GM21786 (cell line): ENCODE measurements at regions not wholly inside any gene's neighbourhood (a gene's known extent, or its start where the extent isn't known, plus 50 kb on each side); places are given as distances from the start of the nearest gene placed in this dataset.

Experiments
- ATAC-seq: cut with Tn5 transposase; IDR thresholded peaks from one replicate; pipeline ENCODE4 v1.9.1; 2021; ENCODE audit not compliant: unreplicated experiment

DNA sequence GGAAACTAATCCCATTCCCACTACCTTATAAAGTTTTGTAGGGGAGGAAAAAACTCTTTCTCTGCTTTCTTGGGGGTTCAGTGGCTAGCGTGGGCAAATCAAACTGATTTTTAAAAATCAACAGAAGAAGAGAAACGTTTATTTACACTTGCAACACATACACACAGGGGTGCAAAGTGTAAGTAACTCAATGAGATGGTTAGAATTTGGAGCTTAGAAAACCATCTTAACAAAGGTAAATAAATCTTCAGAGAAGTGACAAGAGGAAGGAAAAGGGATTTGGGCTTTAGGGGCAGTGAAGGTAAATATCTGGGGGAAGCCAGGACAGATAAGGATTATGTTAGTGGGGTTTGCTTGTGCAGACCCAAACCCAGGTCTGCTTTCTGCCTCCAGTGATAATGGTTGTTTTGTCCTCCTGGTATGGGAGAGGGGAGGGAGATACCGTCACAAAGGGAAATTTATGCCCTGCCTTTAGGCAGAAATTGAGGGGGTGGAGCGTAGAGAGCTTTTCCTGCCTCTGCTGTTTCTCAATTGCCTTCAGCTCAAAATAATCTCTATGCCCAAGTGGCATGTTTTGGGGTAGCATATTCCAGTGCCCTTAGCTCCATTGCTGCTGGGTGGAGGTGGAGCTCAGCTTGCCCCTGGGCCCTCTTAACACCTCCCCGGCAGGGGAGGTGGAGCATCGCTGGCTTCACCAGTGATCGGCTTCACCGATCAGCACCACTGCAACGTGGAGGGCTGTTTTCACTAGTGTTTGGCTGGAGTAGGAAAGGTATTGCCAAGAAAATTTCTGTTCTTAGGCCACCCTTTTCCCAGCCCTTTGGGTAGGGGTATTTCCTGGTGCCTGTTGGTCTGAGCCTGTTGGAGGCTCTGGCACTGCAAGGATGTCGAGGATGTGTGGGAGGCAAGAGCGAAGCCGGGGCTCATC lies 92.2 kb downstream of the TEX51 start:
- no peak for ATAC-seq

- no peak for ATAC-seq
Measured at GRCh38 chr2:126994340-126994777, 95.7 kb downstream of the TEX51 start.

GRCh38 chr2:126995621-126996377 lies 97.1 kb downstream of the TEX51 start:
- ATAC-seq = no peak

DNA sequence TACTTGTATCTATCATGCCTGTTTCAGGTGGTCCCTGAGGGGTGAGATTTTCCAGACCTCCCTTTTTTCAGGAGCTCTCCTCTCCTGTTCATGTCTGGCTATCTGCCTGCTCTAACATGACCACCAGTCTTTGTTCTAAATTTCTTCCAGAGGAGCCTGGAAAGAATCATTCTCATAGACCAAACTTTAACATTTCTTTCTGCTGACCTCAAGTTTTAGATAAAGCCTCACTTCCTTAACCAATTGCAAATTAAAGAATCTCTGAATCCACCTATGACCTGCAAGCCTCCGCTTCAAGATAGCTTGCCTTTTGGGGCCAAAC lies 97.6 kb downstream of the TEX51 start:
- no peak for ATAC-seq
